ENCODE measurements at regions not wholly inside any gene's neighbourhood (a gene's known extent, or its start where the extent isn't known, plus 50 kb on each side); places are given as distances from the start of the nearest gene placed in this dataset.

DNA sequence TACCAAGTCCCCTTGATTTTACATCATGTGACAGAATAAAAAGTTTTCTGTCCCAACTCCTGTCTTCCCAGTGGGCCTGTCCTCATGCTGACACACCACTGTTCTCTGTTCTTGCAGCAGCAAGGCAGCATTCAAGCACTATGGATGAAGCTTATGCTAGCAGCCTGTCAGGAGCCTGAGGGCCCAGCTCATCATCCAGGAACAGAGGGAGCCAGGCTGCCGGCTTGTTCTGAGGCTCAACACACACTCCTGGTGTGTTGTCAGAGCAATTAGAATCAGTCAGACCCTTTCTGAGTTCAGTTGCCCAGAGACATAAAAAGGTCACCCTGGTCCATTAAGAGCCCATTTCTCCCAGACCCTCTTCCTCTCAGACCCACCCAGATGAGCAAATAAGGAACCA is 282.9 kb downstream of the SEC16B start:
- no peak for TF ChIP-seq EGR1 (IDR thresholded peaks at IDR 0.05; ENCODE audit: low read depth in 2 of 2)
- TF ChIP-seq RAD21 (IDR thresholded peaks at IDR 0.05), result no peak
- TF ChIP-seq, protein P1, sequence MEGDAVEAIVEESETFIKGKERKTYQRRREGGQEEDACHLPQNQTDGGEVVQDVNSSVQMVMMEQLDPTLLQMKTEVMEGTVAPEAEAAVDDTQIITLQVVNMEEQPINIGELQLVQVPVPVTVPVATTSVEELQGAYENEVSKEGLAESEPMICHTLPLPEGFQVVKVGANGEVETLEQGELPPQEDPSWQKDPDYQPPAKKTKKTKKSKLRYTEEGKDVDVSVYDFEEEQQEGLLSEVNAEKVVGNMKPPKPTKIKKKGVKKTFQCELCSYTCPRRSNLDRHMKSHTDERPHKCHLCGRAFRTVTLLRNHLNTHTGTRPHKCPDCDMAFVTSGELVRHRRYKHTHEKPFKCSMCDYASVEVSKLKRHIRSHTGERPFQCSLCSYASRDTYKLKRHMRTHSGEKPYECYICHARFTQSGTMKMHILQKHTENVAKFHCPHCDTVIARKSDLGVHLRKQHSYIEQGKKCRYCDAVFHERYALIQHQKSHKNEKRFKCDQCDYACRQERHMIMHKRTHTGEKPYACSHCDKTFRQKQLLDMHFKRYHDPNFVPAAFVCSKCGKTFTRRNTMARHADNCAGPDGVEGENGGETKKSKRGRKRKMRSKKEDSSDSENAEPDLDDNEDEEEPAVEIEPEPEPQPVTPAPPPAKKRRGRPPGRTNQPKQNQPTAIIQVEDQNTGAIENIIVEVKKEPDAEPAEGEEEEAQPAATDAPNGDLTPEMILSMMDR (IDR thresholded peaks at IDR 0.05; ENCODE audit: low read depth, low read length, missing input control), result no peak
- TF ChIP-seq, protein P2, sequence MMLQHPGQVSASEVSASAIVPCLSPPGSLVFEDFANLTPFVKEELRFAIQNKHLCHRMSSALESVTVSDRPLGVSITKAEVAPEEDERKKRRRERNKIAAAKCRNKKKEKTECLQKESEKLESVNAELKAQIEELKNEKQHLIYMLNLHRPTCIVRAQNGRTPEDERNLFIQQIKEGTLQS (IDR thresholded peaks at IDR 0.05), result no peak
- no peak for TF ChIP-seq SP1 (IDR thresholded peaks at IDR 0.05)
- TF ChIP-seq, protein P3, sequence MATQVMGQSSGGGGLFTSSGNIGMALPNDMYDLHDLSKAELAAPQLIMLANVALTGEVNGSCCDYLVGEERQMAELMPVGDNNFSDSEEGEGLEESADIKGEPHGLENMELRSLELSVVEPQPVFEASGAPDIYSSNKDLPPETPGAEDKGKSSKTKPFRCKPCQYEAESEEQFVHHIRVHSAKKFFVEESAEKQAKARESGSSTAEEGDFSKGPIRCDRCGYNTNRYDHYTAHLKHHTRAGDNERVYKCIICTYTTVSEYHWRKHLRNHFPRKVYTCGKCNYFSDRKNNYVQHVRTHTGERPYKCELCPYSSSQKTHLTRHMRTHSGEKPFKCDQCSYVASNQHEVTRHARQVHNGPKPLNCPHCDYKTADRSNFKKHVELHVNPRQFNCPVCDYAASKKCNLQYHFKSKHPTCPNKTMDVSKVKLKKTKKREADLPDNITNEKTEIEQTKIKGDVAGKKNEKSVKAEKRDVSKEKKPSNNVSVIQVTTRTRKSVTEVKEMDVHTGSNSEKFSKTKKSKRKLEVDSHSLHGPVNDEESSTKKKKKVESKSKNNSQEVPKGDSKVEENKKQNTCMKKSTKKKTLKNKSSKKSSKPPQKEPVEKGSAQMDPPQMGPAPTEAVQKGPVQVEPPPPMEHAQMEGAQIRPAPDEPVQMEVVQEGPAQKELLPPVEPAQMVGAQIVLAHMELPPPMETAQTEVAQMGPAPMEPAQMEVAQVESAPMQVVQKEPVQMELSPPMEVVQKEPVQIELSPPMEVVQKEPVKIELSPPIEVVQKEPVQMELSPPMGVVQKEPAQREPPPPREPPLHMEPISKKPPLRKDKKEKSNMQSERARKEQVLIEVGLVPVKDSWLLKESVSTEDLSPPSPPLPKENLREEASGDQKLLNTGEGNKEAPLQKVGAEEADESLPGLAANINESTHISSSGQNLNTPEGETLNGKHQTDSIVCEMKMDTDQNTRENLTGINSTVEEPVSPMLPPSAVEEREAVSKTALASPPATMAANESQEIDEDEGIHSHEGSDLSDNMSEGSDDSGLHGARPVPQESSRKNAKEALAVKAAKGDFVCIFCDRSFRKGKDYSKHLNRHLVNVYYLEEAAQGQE (IDR thresholded peaks at IDR 0.05), result no peak
- TF ChIP-seq YY1 (IDR thresholded peaks at IDR 0.05), result no peak
- no peak for TF ChIP-seq NR2F2 (IDR thresholded peaks at IDR 0.05)
- no peak for TF ChIP-seq GABPA (IDR thresholded peaks at IDR 0.05 in 1 of 2, conservative IDR thresholded peaks at IDR 0.05 in 1 of 2)
